Stimulated activated CD4-positive, alpha-beta T cell treated with anti-CD3 and anti-CD28 coated beads, Interleukin-2, amount 100 ng/mL, for 48 hours (primary cell): ENCODE measurements at regions not wholly inside any gene's neighbourhood (a gene's known extent, or its start where the extent isn't known, plus 50 kb on each side); places are given as distances from the start of the nearest gene placed in this dataset.
"Not testable (repeated sequence)": the region's sequence is repeated elsewhere in the genome, so short reads cannot be mapped to it uniquely, and the experiment has no call there.

Experiments
- DNase-seq, 2 donors: peaks; one replicate each; pipeline ENCODE4 v3.0.0-alpha.2; 2020

GRCh38 chr12:126952096-126953007 lies 1314.6 kb upstream of the TMEM132C start:
- no peak for DNase-seq

- no peak for DNase-seq
These were observed 1313.5 kb upstream of the TMEM132C start for GRCh38 chr12:126953365-126953889.

- no peak for DNase-seq
These were observed 1306.7 kb upstream of the TMEM132C start for GRCh38 chr12:126960221-126960620.

- no peak for DNase-seq
These were observed 1306.3 kb upstream of the TMEM132C start for GRCh38 chr12:126960709-126961108.

GRCh38 chr12:126963825-126964224 lies 1303.1 kb upstream of the TMEM132C start:
- no peak for DNase-seq

GRCh38 chr12:126966498-126966897 lies 1300.5 kb upstream of the TMEM132C start:
- no peak for DNase-seq

- no peak for DNase-seq
These were observed 1299.8 kb upstream of the TMEM132C start for GRCh38 chr12:126967152-126967551.

- no peak for DNase-seq
These were observed 1292.2 kb upstream of the TMEM132C start for GRCh38 chr12:126974779-126975178.

GRCh38 chr12:126976579-126976978 lies 1290.4 kb upstream of the TMEM132C start:
- no peak for DNase-seq

GRCh38 chr12:126979564-126979963 lies 1287.4 kb upstream of the TMEM132C start:
- DNase-seq: not testable (repeated sequence)

GRCh38 chr12:126982707-126983106 lies 1284.3 kb upstream of the TMEM132C start:
- DNase-seq: no peak

- not testable (repeated sequence) for DNase-seq
These were observed 1283.2 kb upstream of the TMEM132C start for GRCh38 chr12:126983735-126984134.

GRCh38 chr12:126985663-126986062 lies 1281.3 kb upstream of the TMEM132C start:
- DNase-seq: not testable (repeated sequence)

GRCh38 chr12:126989532-126989931 lies 1277.4 kb upstream of the TMEM132C start:
- no peak for DNase-seq

- no peak for DNase-seq
These were observed 1273.1 kb upstream of the TMEM132C start for GRCh38 chr12:126993898-126994297.

- no peak for DNase-seq
These were observed 1272.4 kb upstream of the TMEM132C start for GRCh38 chr12:126994599-126994998.

GRCh38 chr12:126998031-126998430 lies 1268.9 kb upstream of the TMEM132C start:
- no peak for DNase-seq

GRCh38 chr12:126998747-126999285 lies 1268.2 kb upstream of the TMEM132C start:
- no peak for DNase-seq

GRCh38 chr12:126999352-126999751 lies 1267.6 kb upstream of the TMEM132C start:
- DNase-seq: no peak

- DNase-seq: no peak
These were observed 1261.6 kb upstream of the TMEM132C start for GRCh38 chr12:127005406-127005805.

- no peak for DNase-seq
These were observed 1260.0 kb upstream of the TMEM132C start for GRCh38 chr12:127006972-127007371.

GRCh38 chr12:127008755-127009403 lies 1258.1 kb upstream of the TMEM132C start:
- no peak for DNase-seq

GRCh38 chr12:127012109-127012508 lies 1254.9 kb upstream of the TMEM132C start:
- DNase-seq: no peak

GRCh38 chr12:127013197-127013596 lies 1253.8 kb upstream of the TMEM132C start:
- DNase-seq: no peak
